Mucosa of rectum (tissue), 2 donors: ENCODE measurements at regions not wholly inside any gene's neighbourhood (a gene's known extent, or its start where the extent isn't known, plus 50 kb on each side); places are given as distances from the start of the nearest gene placed in this dataset.
A peak's percentile ranks its signal among the peaks of the same experiment; 100 is the strongest.

Source experiments
- H3K27ac ChIP-seq, 2 donors: one replicate each; pipeline ENCODE4 v1.7.0; 2013; ENCODE audit warnings: inconsistent platforms in 2 of 2, low read depth in 2 of 2, low read length in 2 of 2
- H3K27me3 ChIP-seq, 2 donors: one replicate each; pipeline ENCODE4 v1.7.0; 2013; ENCODE audit warnings: low read length in 2 of 2; ENCODE audit not compliant: control insufficient read depth in 2 of 2, insufficient read depth in 2 of 2
- H3K36me3 ChIP-seq, 2 donors: one replicate each; pipeline ENCODE4 v1.7.0; 2013; ENCODE audit warnings: low read length in 2 of 2; ENCODE audit not compliant: control insufficient read depth in 2 of 2, insufficient read depth in 2 of 2
- H3K4me1 ChIP-seq, 2 donors: one replicate each; pipeline ENCODE4 v1.7.0; 2013; ENCODE audit warnings: low read length in 2 of 2, mild to moderate bottlenecking in 1 of 2; ENCODE audit not compliant: control insufficient read depth in 2 of 2, insufficient read depth in 2 of 2
- H3K4me3 ChIP-seq, 2 donors: one replicate each; pipeline ENCODE4 v1.7.0; 2013; ENCODE audit warnings: low read length in 2 of 2
- H3K9ac ChIP-seq, 2 donors: one replicate each; pipeline ENCODE4 v1.7.0; 2013; ENCODE audit warnings: low read length in 2 of 2, low read depth in 1 of 2, mild to moderate bottlenecking in 1 of 2
- H3K9me3 ChIP-seq, 2 donors: one replicate each; pipeline ENCODE4 v1.7.0; 2013; ENCODE audit warnings: low read length in 2 of 2; ENCODE audit not compliant: control insufficient read depth in 2 of 2
- donor health status: healthy.
- donor health status: Normal muscosa, but diverticular disease.

DNA sequence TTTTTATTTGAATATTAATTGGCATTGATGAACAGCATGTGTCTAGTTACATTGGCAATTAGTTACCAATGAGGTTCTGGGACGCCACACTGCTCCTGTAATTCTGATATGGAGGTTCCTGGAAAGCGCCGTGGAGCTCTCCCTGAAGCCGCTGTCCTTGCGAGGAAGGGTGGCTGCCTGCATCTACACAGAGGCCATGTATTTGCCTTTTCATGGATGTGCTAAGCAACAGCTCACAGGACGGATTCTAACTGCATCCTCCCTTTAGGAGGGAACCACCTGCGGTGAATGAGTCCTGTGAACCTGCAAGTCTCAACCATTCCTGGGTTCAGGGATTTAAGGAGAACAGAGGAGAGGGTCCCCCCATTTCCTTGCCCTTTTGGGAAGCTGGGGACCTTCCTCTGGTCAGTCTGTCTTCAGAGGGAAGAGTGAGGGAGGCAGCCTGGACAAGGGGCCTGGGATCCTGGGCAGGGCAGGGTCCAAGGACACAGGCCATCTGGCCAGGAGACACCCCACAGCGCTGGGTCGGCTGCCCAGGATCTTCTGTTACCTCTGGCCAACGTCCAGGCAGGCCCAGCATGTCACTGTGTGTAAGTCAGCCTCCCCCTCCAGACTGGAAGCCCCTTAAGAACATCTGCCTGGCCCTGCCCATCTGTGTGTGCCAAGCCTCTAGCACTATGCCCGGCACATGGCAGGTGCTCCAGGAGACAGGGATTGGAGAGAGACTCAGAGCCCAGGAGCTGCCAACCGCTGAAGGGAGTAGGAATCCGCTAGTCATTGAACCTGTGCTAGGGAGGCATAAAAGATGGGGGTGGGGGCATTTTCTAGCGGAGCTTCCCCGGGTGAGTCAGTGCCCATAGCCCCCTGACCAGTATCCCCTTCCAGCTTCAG, 314.1 kb upstream of the TNRC6C start:
- Histone ChIP-seq H3K27me3 (peaks cover 3 to 9% of the 10 kb centered on the region in 2 donors), H3K27ac (no peak overlapping the region), H3K4me1 (no peaks in the 10 kb centered on the region), H3K9ac (no peak overlapping the region), H3K36me3 (no peaks in the 10 kb centered on the region), H3K4me3 (no peak overlapping the region), H3K9me3 (no peaks in the 10 kb centered on the region)

DNA sequence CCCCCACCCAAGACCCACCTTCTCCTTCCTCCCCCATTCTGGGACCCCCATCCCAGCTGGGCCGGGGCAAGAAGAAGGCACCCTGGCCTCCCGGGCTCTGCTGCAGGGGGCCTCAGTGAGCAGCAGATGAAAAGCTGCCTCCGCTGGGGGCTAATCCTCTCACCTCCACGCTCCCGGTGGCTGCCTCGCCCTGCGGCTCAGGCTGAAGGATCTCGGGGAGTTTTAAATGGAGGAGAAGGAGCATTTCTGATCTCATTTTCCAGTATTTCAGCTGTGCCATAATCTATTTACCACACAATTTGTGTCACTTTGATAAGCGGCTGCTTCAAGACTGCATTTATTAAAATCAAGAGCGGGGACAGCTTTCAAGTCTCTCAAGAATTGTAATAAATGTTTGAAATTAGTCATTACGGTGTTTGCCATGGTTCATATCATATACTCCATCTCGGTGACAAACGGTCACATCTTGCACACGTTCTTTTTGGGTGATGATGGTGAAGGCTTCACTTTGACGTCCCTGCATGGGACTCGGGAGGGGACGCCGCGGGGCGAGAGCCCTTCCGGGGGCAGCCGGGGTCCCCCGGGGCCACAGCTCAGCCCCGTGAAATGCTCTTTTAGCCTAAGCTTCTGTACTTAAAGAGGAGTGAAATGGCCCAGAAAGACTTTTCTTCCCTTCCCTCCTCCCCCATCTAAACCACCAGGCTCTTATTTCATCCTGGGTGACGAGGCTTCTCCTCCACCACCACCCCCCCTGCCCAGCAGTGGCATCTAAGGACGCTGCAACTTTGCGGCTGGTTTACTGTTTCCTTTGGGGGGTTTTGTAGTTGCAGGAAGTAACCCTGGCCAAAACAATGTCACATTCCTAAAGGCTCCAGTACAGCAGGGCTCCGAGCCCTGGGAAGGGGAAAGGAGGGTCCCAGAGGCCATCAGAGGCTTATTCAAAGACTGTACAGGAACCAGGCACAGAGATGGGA, 313.1 kb upstream of the TNRC6C start:
- Histone ChIP-seq H3K4me1 (no peaks in the 10 kb centered on the region), H3K36me3 (no peaks in the 10 kb centered on the region), H3K9me3 (no peaks in the 10 kb centered on the region), H3K27me3 (peaks cover 3 to 9% of the 10 kb centered on the region in 2 donors), H3K4me3 (peak overlapping the region in 1 of 2 donors; percentile 31), H3K9ac (no peak overlapping the region), H3K27ac (no peak overlapping the region)

DNA sequence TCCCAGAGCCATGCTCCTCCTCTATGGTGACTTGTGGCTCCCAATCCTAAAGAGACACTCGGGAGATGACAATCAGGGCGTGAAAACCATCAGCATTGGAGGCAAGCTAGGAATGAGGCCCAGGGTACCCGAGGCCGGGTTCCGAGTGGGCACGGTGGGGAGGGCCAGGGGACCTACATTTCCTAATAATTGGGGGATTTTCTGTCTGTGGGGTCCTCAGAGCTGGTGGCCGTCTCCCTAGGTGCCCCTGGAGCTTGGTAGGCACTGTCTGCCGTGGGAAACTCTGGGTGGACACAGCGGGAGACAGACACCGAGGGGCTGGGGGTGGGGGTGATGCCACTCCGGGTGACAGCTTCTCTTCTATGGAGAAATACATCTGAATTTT, 312.5 kb upstream of the TNRC6C start:
- no peaks in the 10 kb centered on the region for H3K36me3 ChIP-seq
- no peaks in the 10 kb centered on the region for H3K9me3 ChIP-seq
- H3K27me3 ChIP-seq, result peaks cover 3 to 9% of the 10 kb centered on the region in 2 donors
- no peak overlapping the region for H3K4me3 ChIP-seq
- H3K4me1 ChIP-seq, result no peaks in the 10 kb centered on the region
- no peak overlapping the region for H3K27ac ChIP-seq
- H3K9ac ChIP-seq, result no peak overlapping the region

DNA sequence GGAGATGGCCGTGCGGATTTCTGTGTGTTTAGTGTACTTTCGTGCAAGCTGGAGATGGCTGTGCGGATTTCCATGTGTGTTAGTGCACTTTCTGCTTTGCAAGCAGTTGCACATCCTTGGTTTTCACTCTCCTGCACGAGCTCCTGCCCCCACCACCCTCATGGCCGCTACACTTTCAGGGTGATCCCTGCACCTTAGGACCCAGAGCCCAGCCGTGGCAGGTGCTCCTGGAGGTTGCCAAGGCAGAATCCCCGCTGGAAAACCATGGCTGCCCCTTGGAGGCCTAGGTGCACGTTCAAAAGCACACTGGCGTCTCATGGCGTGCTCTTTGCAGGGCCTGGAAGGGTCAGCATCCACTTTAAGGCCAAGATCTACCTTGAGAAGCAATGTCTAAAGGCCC, 311.0 kb upstream of the TNRC6C start:
- no peak overlapping the region for H3K4me3 ChIP-seq
- H3K9me3 ChIP-seq, result no peaks in the 10 kb centered on the region
- no peak overlapping the region for H3K27ac ChIP-seq
- H3K36me3 ChIP-seq, result no peaks in the 10 kb centered on the region
- H3K27me3 ChIP-seq, result peaks cover 3 to 9% of the 10 kb centered on the region in 2 donors
- H3K9ac ChIP-seq, result no peak overlapping the region
- H3K4me1 ChIP-seq, result no peaks in the 10 kb centered on the region

DNA sequence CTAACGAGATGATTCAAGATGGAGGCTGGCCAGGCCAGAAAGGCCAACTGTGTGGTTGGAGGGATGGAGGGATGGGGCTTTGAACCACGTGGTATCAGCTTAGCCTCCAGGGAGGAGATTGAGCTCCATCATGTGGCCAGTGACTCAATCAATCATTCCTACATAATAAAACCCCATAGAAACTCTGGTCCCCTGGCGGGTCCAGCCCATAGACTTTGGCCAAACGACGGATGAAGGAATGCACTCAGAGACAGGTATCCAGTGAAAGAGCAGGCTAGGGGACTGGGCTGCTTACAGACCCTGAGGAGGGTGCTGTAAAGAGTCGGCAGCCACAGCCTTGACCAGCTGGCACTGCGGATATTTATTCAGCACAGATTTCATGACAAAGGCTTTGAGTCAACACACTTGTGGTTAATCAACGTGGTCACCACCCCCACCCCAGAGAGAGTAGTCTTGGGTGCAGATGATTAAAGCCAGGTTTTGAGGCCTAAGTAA, 308.7 kb upstream of the TNRC6C start:
- no peak overlapping the region for H3K27ac ChIP-seq
- no peak overlapping the region for H3K9ac ChIP-seq
- H3K36me3 ChIP-seq, result no peaks in the 10 kb centered on the region
- H3K4me3 ChIP-seq, result no peak overlapping the region
- no peaks in the 10 kb centered on the region for H3K9me3 ChIP-seq
- peaks cover 0 to 8% of the 10 kb centered on the region in 2 donors for H3K27me3 ChIP-seq
- H3K4me1 ChIP-seq, result no peaks in the 10 kb centered on the region

DNA sequence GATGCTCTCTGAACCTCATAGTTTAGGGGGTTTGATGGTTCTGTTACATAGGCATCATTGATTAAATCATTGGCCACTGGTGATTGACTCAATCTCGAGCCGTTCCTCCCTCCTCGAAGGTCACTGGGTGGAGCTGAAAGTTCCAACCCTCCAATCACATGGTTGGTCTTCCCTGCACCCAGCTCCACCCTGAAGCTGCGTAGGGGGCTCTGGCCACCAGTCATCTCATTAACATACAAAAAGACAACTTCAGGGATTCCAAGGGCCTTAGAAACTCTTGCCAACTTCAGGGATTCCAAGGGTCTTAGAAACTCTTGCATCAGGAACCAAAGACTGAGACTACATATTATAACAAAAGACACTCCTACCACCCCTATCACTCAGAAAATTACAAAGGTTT, 306.5 kb upstream of the TNRC6C start:
- H3K9me3 ChIP-seq, result no peaks in the 10 kb centered on the region

DNA sequence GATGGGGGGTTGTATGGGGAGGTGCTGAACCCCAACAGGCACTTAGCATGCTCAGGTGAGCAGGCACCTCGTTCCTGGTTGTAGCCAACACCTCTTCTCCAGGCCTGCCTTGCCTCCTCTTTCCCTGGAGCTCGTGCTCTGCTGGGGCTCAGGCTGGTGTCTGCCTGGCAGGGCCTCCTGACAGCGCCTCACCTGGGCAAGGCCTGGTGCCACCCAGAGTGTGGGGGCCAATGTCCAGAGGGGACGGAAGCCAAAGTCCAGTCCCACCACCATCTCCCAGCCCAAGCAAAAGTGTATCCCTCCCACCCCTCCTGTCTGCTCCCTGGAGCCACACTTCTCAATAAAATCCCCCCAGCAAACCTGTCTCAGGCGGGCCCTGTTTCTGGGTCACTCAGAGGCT, 304.2 kb upstream of the TNRC6C start:
- H3K36me3 ChIP-seq, result no peaks in the 10 kb centered on the region
- peaks cover 0 to 3% of the 10 kb centered on the region in 2 donors for H3K9me3 ChIP-seq
- no peak overlapping the region for H3K4me3 ChIP-seq
- no peak overlapping the region for H3K9ac ChIP-seq
- H3K27ac ChIP-seq, result no peak overlapping the region
- H3K27me3 ChIP-seq, result peaks cover 4 to 20% of the 10 kb centered on the region in 2 donors
- H3K4me1 ChIP-seq, result no peaks in the 10 kb centered on the region

More for the DNA sequence above, 306.5 kb upstream of the TNRC6C start:
- Histone ChIP-seq H3K36me3 (no peaks in the 10 kb centered on the region), H3K9ac (no peak overlapping the region), H3K27me3 (peaks cover 0 to 10% of the 10 kb centered on the region in 2 donors), H3K4me1 (no peaks in the 10 kb centered on the region), H3K4me3 (no peak overlapping the region), H3K27ac (no peak overlapping the region)

DNA sequence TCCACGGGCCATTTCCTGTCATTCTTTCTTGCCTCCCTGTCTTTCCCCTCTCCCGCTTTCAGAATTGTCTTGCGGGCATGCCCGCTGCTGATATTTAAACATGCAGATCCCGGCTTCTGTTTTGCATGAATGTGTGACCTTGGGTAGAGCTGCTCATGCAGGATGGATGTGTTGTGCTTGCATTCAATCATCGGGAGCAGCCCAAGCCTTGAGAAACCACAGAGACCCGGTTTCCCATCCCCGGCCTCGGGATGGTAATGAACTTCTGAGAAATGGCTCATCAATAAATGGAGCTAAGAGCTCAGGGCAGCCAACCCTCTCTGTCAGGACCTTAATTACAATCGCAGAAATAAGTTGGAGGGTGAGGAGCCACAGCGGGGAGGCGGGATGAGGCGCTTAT, 303.7 kb upstream of the TNRC6C start:
- H3K4me1 ChIP-seq, result no peaks in the 10 kb centered on the region
- no peaks in the 10 kb centered on the region for H3K36me3 ChIP-seq
- peaks cover 0 to 3% of the 10 kb centered on the region in 2 donors for H3K9me3 ChIP-seq
- H3K4me3 ChIP-seq, result no peak overlapping the region
- H3K9ac ChIP-seq, result no peak overlapping the region
- no peak overlapping the region for H3K27ac ChIP-seq
- H3K27me3 ChIP-seq, result peaks cover 4 to 20% of the 10 kb centered on the region in 2 donors

DNA sequence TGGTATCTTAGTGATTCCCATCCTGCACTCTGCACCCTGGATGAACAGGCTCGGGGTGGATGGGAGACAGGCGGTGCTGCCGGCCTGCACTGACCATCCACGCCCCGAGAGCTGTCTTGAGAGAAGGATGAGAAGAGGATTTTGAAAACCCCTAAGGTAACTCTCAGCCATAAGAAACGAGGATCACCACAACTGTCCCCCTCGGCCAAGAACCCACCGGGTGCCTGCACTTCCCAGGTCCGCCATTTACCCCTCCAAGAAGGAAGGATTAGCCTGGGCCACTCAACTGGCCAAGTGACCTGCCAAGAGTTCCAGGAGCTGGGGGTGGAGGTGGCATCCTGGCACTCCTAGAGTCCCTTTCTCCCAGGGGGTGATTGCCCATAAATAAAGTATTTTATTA, 302.4 kb upstream of the TNRC6C start:
- H3K27ac ChIP-seq, result no peak overlapping the region
- no peaks in the 10 kb centered on the region for H3K36me3 ChIP-seq
- peaks cover 4 to 20% of the 10 kb centered on the region in 2 donors for H3K27me3 ChIP-seq
- H3K9me3 ChIP-seq, result peaks cover 0 to 3% of the 10 kb centered on the region in 2 donors
- H3K4me1 ChIP-seq, result no peaks in the 10 kb centered on the region
- H3K4me3 ChIP-seq, result no peak overlapping the region
- no peak overlapping the region for H3K9ac ChIP-seq

DNA sequence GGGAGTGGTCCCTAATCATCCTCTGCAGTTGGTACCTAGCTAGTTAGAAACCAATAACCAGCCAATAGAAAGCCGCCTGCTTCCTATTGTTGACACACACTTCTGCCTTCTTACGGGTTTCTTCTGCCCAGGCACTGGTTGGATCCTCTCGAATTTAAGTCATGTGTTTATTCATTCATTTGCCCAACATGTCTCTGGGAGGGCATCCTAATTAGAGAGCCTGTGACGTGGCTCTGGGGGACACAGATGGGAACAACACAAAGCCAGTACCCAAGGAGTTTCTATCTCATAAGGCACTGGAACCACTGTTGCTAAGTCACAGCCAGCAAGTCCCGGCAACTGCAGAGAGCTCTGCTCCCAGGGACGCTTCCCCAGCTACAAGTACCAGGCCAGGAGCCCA, 300.7 kb upstream of the TNRC6C start:
- Histone ChIP-seq H3K36me3 (no peaks in the 10 kb centered on the region), H3K9me3 (peaks cover 0 to 3% of the 10 kb centered on the region in 2 donors), H3K4me3 (no peak overlapping the region), H3K9ac (no peak overlapping the region), H3K27me3 (peaks cover 4 to 20% of the 10 kb centered on the region in 2 donors), H3K4me1 (no peaks in the 10 kb centered on the region), H3K27ac (no peak overlapping the region)
